Panc1 (cell line): ENCODE measurements at regions not wholly inside any gene's neighbourhood (a gene's known extent, or its start where the extent isn't known, plus 50 kb on each side); places are given as distances from the start of the nearest gene placed in this dataset.

ENCODE experiments used
- CTCF ChIP-seq: fragments of 450-650 bp; IDR thresholded peaks from 2 replicates; pipeline ENCODE4 v1.5.1; 2017; ENCODE audit warnings: mild to moderate bottlenecking
- POLR2AphosphoS5 ChIP-seq: IDR thresholded peaks from 2 replicates; pipeline ENCODE4 v1.6.1; 2012; ENCODE audit warnings: mild to moderate bottlenecking, low read depth, low read length, moderate library complexity

DNA sequence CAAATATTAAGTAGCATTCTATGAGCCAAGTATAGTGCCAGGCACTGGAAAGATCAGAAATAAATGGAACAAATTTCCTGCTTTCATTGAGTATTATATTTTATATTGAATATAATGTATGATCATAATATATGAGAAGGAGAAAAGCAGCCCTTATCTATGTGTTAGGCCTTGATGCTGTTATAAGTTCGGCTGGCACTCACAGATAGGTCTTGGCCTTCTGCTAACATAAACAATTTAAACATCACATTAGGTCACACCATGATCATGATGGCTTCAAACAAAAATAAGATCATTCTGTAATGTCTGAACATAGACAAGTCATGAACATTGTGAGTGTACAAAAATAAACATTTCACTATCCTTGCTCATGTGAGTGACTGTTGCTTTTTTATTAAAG is 584.0 kb upstream of the ZNF385D start:
- no peak for TF ChIP-seq CTCF
- TF ChIP-seq POLR2AphosphoS5, result no peak
